ENCODE measurements at regions not wholly inside any gene's neighbourhood (a gene's known extent, or its start where the extent isn't known, plus 50 kb on each side); places are given as distances from the start of the nearest gene placed in this dataset.

- WGBS (ENCODE audit: missing lambda C conversion rate) = 71% methylated on average over 7 of the region's 7 CpGs
- Histone ChIP-seq H3K4me3 (no peak overlapping the region), H3K4me1 (no peaks in the 10 kb centered on the region), H3K4me2 (no peak overlapping the region), H3K9me3 (peaks cover 9% of the 10 kb centered on the region; the same call in 2 of the 3 replicates), H3K27ac (no peak overlapping the region)
- ChIA-PET CTCF (interaction anchor here (1.0 to 1.3 kb wide), 2 partner anchors 11 to 12 kb away, joined by 3 read pairs; no protein-coding TSS in a partner anchor), POLR2A (no interaction called here)
- TF ChIP-seq HDAC2 (IDR thresholded peaks at IDR 0.05) = no peak
- TF ChIP-seq TFCP2L1 (CRISPR knock-in tag; IDR thresholded peaks at IDR 0.05) = no peak
- no peak for TF ChIP-seq RARB (CRISPR knock-in tag; IDR thresholded peaks at IDR 0.05)
- no peak for TF ChIP-seq RCOR1 (IDR thresholded peaks at IDR 0.05; ENCODE audit: low read depth, low read length)
- TF ChIP-seq, protein P1, sequence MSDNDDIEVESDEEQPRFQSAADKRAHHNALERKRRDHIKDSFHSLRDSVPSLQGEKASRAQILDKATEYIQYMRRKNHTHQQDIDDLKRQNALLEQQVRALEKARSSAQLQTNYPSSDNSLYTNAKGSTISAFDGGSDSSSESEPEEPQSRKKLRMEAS (IDR thresholded peaks at IDR 0.05) = no peak
- no peak for TF ChIP-seq NR3C1 (IDR thresholded peaks at IDR 0.05)
- FAIRE-seq (no peak), DNase-seq (ENCODE audit: low read depth in 1 of 2, low spot score in 1 of 2) (no peak), ATAC-seq (no peak)
Observed at GRCh38 chr1:218964471-218965185, 209.1 kb upstream of the LYPLAL1 start.

- 96% methylated on average over 1 of the region's 1 CpG for WGBS (ENCODE audit: missing lambda C conversion rate)
- CTCF ChIA-PET = no interaction called here
- POLR2A ChIA-PET = no interaction called here
- no peak for DNase-seq (ENCODE audit: low read depth in 1 of 2, low spot score in 1 of 2)
- Histone ChIP-seq H3K9me3 (peaks cover 9% of the 10 kb centered on the region; the same call in 2 of the 3 replicates), H3K4me2 (no peak overlapping the region), H3K27ac (no peak overlapping the region), H3K4me3 (no peak overlapping the region), H3K4me1 (no peaks in the 10 kb centered on the region)
- TF ChIP-seq HOXB5 (CRISPR knock-in tag; IDR thresholded peaks at IDR 0.05) = no peak
- TF ChIP-seq ZSCAN20 (CRISPR knock-in tag; IDR thresholded peaks at IDR 0.05) = no peak
- no peak for TF ChIP-seq MYC (IDR thresholded peaks at IDR 0.05; ENCODE audit: borderline replicate concordance, low read length)
- TF ChIP-seq HOXB13 (CRISPR knock-in tag; IDR thresholded peaks at IDR 0.05; ENCODE audit: low read depth) = no peak
- TF ChIP-seq, protein P2, sequence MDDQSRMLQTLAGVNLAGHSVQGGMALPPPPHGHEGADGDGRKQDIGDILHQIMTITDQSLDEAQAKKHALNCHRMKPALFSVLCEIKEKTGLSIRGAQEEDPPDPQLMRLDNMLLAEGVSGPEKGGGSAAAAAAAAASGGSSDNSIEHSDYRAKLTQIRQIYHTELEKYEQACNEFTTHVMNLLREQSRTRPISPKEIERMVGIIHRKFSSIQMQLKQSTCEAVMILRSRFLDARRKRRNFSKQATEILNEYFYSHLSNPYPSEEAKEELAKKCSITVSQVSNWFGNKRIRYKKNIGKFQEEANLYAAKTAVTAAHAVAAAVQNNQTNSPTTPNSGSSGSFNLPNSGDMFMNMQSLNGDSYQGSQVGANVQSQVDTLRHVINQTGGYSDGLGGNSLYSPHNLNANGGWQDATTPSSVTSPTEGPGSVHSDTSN (IDR thresholded peaks at IDR 0.05) = no peak
- ATAC-seq = no peak
- FAIRE-seq = no peak
Observed at GRCh38 chr1:218965821-218966220, 207.9 kb upstream of the LYPLAL1 start.

DNA sequence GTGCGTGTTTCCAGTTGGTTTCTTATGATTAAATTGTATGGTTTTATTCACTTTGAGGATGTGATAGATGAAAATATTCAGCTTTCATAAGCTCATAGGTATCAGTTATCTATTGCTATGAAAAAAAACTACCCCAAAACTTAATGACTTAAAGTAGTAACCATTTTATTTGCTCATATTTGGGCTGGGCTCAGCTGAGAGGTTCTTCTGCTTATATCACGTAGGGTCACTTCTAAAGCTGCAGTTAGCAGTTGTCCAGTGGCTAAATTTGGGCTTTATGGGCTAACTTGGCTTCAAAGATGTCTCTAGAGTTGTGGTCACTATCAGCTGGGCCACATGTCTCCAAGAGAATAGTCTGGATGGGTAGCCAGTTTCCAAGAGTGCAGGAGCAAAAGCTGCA is 206.4 kb upstream of the LYPLAL1 start:
- no peak for ATAC-seq
- DNase-seq (ENCODE audit: low read depth in 1 of 2, low spot score in 1 of 2) = no peak
- H3K4me2 ChIP-seq = no peak overlapping the region
- 80% methylated on average over 2 of the region's 2 CpGs for WGBS (ENCODE audit: missing lambda C conversion rate)
- ChIA-PET CTCF (no interaction called here), POLR2A (no interaction called here)
- H3K4me1 ChIP-seq = no peaks in the 10 kb centered on the region
- FAIRE-seq = no peak
- peaks cover 9% of the 10 kb centered on the region; the same call in 2 of the 3 replicates for H3K9me3 ChIP-seq
- no peak overlapping the region for H3K27ac ChIP-seq
- H3K4me3 ChIP-seq = no peak overlapping the region
- TF ChIP-seq SMC3 (IDR thresholded peaks at IDR 0.05) (no peak), FOXS1 (CRISPR knock-in tag; IDR thresholded peaks at IDR 0.05) (no peak), CHD2 (IDR thresholded peaks at IDR 0.05; ENCODE audit: low read length, partially characterized antibody) (no peak), CBX8 (IDR thresholded peaks at IDR 0.05) (no peak), ZFP36 (IDR thresholded peaks at IDR 0.05; ENCODE audit: borderline replicate concordance, partially characterized antibody) (no peak), GATA3 (IDR thresholded peaks at IDR 0.05; ENCODE audit: borderline replicate concordance) (no peak), EHMT2 (IDR thresholded peaks at IDR 0.05; ENCODE audit: low read depth) (no peak), ZNF302 (CRISPR knock-in tag; IDR thresholded peaks at IDR 0.05) (no peak), RFX5 (IDR thresholded peaks at IDR 0.05) (no peak), CBX2 (IDR thresholded peaks at IDR 0.05; ENCODE audit: borderline replicate concordance, low read depth) (no peak), EP300 (IDR thresholded peaks at IDR 0.05) (no peak), BCL3 (IDR thresholded peaks at IDR 0.05) (no peak)
- TF ChIP-seq, protein P3, sequence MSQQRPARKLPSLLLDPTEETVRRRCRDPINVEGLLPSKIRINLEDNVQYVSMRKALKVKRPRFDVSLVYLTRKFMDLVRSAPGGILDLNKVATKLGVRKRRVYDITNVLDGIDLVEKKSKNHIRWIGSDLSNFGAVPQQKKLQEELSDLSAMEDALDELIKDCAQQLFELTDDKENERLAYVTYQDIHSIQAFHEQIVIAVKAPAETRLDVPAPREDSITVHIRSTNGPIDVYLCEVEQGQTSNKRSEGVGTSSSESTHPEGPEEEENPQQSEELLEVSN (IDR thresholded peaks at IDR 0.05; ENCODE audit: borderline replicate concordance, low read depth) = no peak
- TF ChIP-seq, protein P2 (IDR thresholded peaks at IDR 0.05) = no peak
- TF ChIP-seq, protein P4, sequence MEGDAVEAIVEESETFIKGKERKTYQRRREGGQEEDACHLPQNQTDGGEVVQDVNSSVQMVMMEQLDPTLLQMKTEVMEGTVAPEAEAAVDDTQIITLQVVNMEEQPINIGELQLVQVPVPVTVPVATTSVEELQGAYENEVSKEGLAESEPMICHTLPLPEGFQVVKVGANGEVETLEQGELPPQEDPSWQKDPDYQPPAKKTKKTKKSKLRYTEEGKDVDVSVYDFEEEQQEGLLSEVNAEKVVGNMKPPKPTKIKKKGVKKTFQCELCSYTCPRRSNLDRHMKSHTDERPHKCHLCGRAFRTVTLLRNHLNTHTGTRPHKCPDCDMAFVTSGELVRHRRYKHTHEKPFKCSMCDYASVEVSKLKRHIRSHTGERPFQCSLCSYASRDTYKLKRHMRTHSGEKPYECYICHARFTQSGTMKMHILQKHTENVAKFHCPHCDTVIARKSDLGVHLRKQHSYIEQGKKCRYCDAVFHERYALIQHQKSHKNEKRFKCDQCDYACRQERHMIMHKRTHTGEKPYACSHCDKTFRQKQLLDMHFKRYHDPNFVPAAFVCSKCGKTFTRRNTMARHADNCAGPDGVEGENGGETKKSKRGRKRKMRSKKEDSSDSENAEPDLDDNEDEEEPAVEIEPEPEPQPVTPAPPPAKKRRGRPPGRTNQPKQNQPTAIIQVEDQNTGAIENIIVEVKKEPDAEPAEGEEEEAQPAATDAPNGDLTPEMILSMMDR (IDR thresholded peaks at IDR 0.05) = no peak
